ENCODE measurements at regions not wholly inside any gene's neighbourhood (a gene's known extent, or its start where the extent isn't known, plus 50 kb on each side); places are given as distances from the start of the nearest gene placed in this dataset.

- WGBS, 2 donors: 62 to 67% methylated on average over 6 of the region's 6 CpGs
- no peak overlapping the region for H3K27ac ChIP-seq
- peak in 6 of 8 donors; percentile 14 to 51 (median 44) for ATAC-seq
Measured at GRCh38 chr4:185987961-185988627, 80.9 kb upstream of the TLR3 start.

GRCh38 chr4:185991770-185992169 lies 77.2 kb upstream of the TLR3 start:
- 52 to 72% methylated on average over 3 of the region's 3 CpGs for WGBS, 2 donors
- no peaks in the 10 kb centered on the region for H3K27me3 ChIP-seq
- ATAC-seq: no peak
- intact Hi-C loops (cut with DNase I): loop anchor here in 1 of 10 donors (10.0 kb wide), 1 partner anchor 67 kb away; no protein-coding TSS in a partner anchor
- peaks cover 0 to 19% (median 0%) of the 10 kb centered on the region in 9 donors for H3K4me1 ChIP-seq
- no peaks in the 10 kb centered on the region for H3K9me3 ChIP-seq
- no peak overlapping the region for H3K27ac ChIP-seq
- no peak overlapping the region for H3K4me3 ChIP-seq
- DNase-seq: no peak
- no peak for TF ChIP-seq CTCF (IDR thresholded peaks at IDR 0.05)
- no peaks in the 10 kb centered on the region for H3K36me3 ChIP-seq

More at GRCh38 chr4:185987961-185988627, 80.9 kb upstream of the TLR3 start:
- Histone ChIP-seq H3K4me1 (peaks cover 0 to 15% (median 0%) of the 10 kb centered on the region in 9 donors), H3K36me3 (no peaks in the 10 kb centered on the region), H3K27me3 (no peaks in the 10 kb centered on the region), H3K9me3 (peaks cover 0 to 27% (median 11%) of the 10 kb centered on the region in 11 donors), H3K4me3 (no peak overlapping the region)
- intact Hi-C loops (cut with DNase I): no loop called here
- no peak for TF ChIP-seq CTCF (IDR thresholded peaks at IDR 0.05)
- no peak for DNase-seq

GRCh38 chr4:185992585-185992984 lies 76.4 kb upstream of the TLR3 start:
- Histone ChIP-seq H3K27ac (no peak overlapping the region), H3K9me3 (no peaks in the 10 kb centered on the region), H3K4me3 (no peak overlapping the region), H3K27me3 (no peaks in the 10 kb centered on the region), H3K4me1 (peaks cover 0 to 19% (median 0%) of the 10 kb centered on the region in 9 donors), H3K36me3 (no peaks in the 10 kb centered on the region)
- DNase-seq (no peak), ATAC-seq (no peak)
- WGBS, 2 donors: 35 to 38% methylated on average over 2 of the region's 2 CpGs
- intact Hi-C loops (cut with DNase I): loop anchor here in 1 of 10 donors (10.0 kb wide), 1 partner anchor 68 kb away; no protein-coding TSS in a partner anchor
- TF ChIP-seq CTCF (IDR thresholded peaks at IDR 0.05): no peak

- Histone ChIP-seq H3K4me1 (peaks cover 0 to 16% (median 0%) of the 10 kb centered on the region in 9 donors), H3K27me3 (no peaks in the 10 kb centered on the region), H3K27ac (no peak overlapping the region), H3K9me3 (no peaks in the 10 kb centered on the region), H3K36me3 (no peaks in the 10 kb centered on the region), H3K4me3 (no peak overlapping the region)
- intact Hi-C loops (cut with DNase I): loop anchor here in 1 of 10 donors (10.0 kb wide), 1 partner anchor 69 kb away; no protein-coding TSS in a partner anchor
- WGBS, 2 donors: 77% methylated on average over 6 of the region's 6 CpGs
- ATAC-seq: no peak
- no peak for DNase-seq
- TF ChIP-seq CTCF (IDR thresholded peaks at IDR 0.05): no peak
Measured at GRCh38 chr4:185993328-185993973, 75.5 kb upstream of the TLR3 start.
